ENCODE measurements at regions not wholly inside any gene's neighbourhood (a gene's known extent, or its start where the extent isn't known, plus 50 kb on each side); places are given as distances from the start of the nearest gene placed in this dataset.
A peak's percentile ranks its signal among the peaks of the same experiment; 100 is the strongest.

GRCh38 chr1:57600424-57600823 lies 176.6 kb upstream of the DAB1 start:
- Histone ChIP-seq H3K27me3 (ENCODE audit: control insufficient read depth, insufficient read depth, low read length) (no peaks in the 10 kb centered on the region), H3K4me1 (ENCODE audit: control insufficient read depth, insufficient read depth, low read length) (peaks cover 65% of the 10 kb centered on the region), H3K9me3 (ENCODE audit: control insufficient read depth, insufficient read depth, low read depth, low read length) (no peaks in the 10 kb centered on the region), H3K36me3 (ENCODE audit: control insufficient read depth, insufficient read depth, low read length) (no peaks in the 10 kb centered on the region), H3K27ac (ENCODE audit: low read depth, low read length) (peak overlapping the region; percentile 38; the same call in 1 of the 2 replicates), H3K9ac (ENCODE audit: low read length) (peak overlapping the region; percentile 58), H3K4me3 (ENCODE audit: low read depth, low read length) (peak overlapping the region; percentile 2; the same call in 1 of the 2 replicates)

- Histone ChIP-seq H3K27me3 (ENCODE audit: control insufficient read depth, insufficient read depth, low read length) (no peaks in the 10 kb centered on the region), H3K9ac (ENCODE audit: low read length) (peak overlapping the region; percentile 58), H3K27ac (ENCODE audit: low read depth, low read length) (peak overlapping the region; percentile 43; the same call in 1 of the 2 replicates), H3K36me3 (ENCODE audit: control insufficient read depth, insufficient read depth, low read length) (no peaks in the 10 kb centered on the region), H3K4me3 (ENCODE audit: low read depth, low read length) (peak overlapping the region; percentile 2; the same call in 1 of the 2 replicates), H3K4me1 (ENCODE audit: control insufficient read depth, insufficient read depth, low read length) (peaks cover 61% of the 10 kb centered on the region), H3K9me3 (ENCODE audit: control insufficient read depth, insufficient read depth, low read depth, low read length) (no peaks in the 10 kb centered on the region)
Measured at GRCh38 chr1:57599236-57599994, 175.6 kb upstream of the DAB1 start.

GRCh38 chr1:57597036-57597435 lies 173.2 kb upstream of the DAB1 start:
- H3K4me1 ChIP-seq (ENCODE audit: control insufficient read depth, insufficient read depth, low read length), result peaks cover 52% of the 10 kb centered on the region
- H3K36me3 ChIP-seq (ENCODE audit: control insufficient read depth, insufficient read depth, low read length), result no peaks in the 10 kb centered on the region
- H3K27me3 ChIP-seq (ENCODE audit: control insufficient read depth, insufficient read depth, low read length), result no peaks in the 10 kb centered on the region
- no peaks in the 10 kb centered on the region for H3K9me3 ChIP-seq (ENCODE audit: control insufficient read depth, insufficient read depth, low read depth, low read length)
- peak overlapping the region; percentile 52 for H3K9ac ChIP-seq (ENCODE audit: low read length)
- no peak overlapping the region for H3K4me3 ChIP-seq (ENCODE audit: low read depth, low read length)
- H3K27ac ChIP-seq (ENCODE audit: low read depth, low read length), result peak overlapping the region; percentile 27; the same call in 1 of the 2 replicates

GRCh38 chr1:57594002-57594401 lies 170.1 kb upstream of the DAB1 start:
- Histone ChIP-seq H3K27ac (ENCODE audit: low read depth, low read length) (no peak overlapping the region), H3K9me3 (ENCODE audit: control insufficient read depth, insufficient read depth, low read depth, low read length) (no peaks in the 10 kb centered on the region), H3K36me3 (ENCODE audit: control insufficient read depth, insufficient read depth, low read length) (no peaks in the 10 kb centered on the region), H3K27me3 (ENCODE audit: control insufficient read depth, insufficient read depth, low read length) (no peaks in the 10 kb centered on the region), H3K4me1 (ENCODE audit: control insufficient read depth, insufficient read depth, low read length) (peaks cover 36% of the 10 kb centered on the region), H3K4me3 (ENCODE audit: low read depth, low read length) (no peak overlapping the region), H3K9ac (ENCODE audit: low read length) (no peak overlapping the region)

GRCh38 chr1:57591842-57592241 lies 168.0 kb upstream of the DAB1 start:
- H3K4me1 ChIP-seq (ENCODE audit: control insufficient read depth, insufficient read depth, low read length), result peaks cover 18% of the 10 kb centered on the region
- H3K27ac ChIP-seq (ENCODE audit: low read depth, low read length), result no peak overlapping the region
- no peak overlapping the region for H3K4me3 ChIP-seq (ENCODE audit: low read depth, low read length)
- H3K36me3 ChIP-seq (ENCODE audit: control insufficient read depth, insufficient read depth, low read length), result no peaks in the 10 kb centered on the region
- no peaks in the 10 kb centered on the region for H3K9me3 ChIP-seq (ENCODE audit: control insufficient read depth, insufficient read depth, low read depth, low read length)
- H3K9ac ChIP-seq (ENCODE audit: low read length), result no peak overlapping the region
- no peaks in the 10 kb centered on the region for H3K27me3 ChIP-seq (ENCODE audit: control insufficient read depth, insufficient read depth, low read length)

GRCh38 chr1:57590978-57591377 lies 167.1 kb upstream of the DAB1 start:
- H3K4me1 ChIP-seq (ENCODE audit: control insufficient read depth, insufficient read depth, low read length), result peaks cover 10% of the 10 kb centered on the region
- H3K27me3 ChIP-seq (ENCODE audit: control insufficient read depth, insufficient read depth, low read length), result no peaks in the 10 kb centered on the region
- H3K4me3 ChIP-seq (ENCODE audit: low read depth, low read length), result no peak overlapping the region
- no peak overlapping the region for H3K27ac ChIP-seq (ENCODE audit: low read depth, low read length)
- no peaks in the 10 kb centered on the region for H3K9me3 ChIP-seq (ENCODE audit: control insufficient read depth, insufficient read depth, low read depth, low read length)
- H3K9ac ChIP-seq (ENCODE audit: low read length), result no peak overlapping the region
- no peaks in the 10 kb centered on the region for H3K36me3 ChIP-seq (ENCODE audit: control insufficient read depth, insufficient read depth, low read length)

- H3K4me1 ChIP-seq (ENCODE audit: control insufficient read depth, insufficient read depth, low read length), result peaks cover 4% of the 10 kb centered on the region; the same call in 1 of the 2 replicates
- H3K9ac ChIP-seq (ENCODE audit: low read length), result no peak overlapping the region
- no peaks in the 10 kb centered on the region for H3K27me3 ChIP-seq (ENCODE audit: control insufficient read depth, insufficient read depth, low read length)
- no peak overlapping the region for H3K4me3 ChIP-seq (ENCODE audit: low read depth, low read length)
- H3K9me3 ChIP-seq (ENCODE audit: control insufficient read depth, insufficient read depth, low read depth, low read length), result no peaks in the 10 kb centered on the region
- no peaks in the 10 kb centered on the region for H3K36me3 ChIP-seq (ENCODE audit: control insufficient read depth, insufficient read depth, low read length)
- H3K27ac ChIP-seq (ENCODE audit: low read depth, low read length), result no peak overlapping the region
Measured at GRCh38 chr1:57586842-57587241, 163.0 kb upstream of the DAB1 start.

GRCh38 chr1:57578680-57579079 lies 154.8 kb upstream of the DAB1 start:
- Histone ChIP-seq H3K4me3 (ENCODE audit: low read depth, low read length) (no peak overlapping the region), H3K4me1 (ENCODE audit: control insufficient read depth, insufficient read depth, low read length) (no peaks in the 10 kb centered on the region), H3K9ac (ENCODE audit: low read length) (no peak overlapping the region), H3K27me3 (ENCODE audit: control insufficient read depth, insufficient read depth, low read length) (no peaks in the 10 kb centered on the region), H3K36me3 (ENCODE audit: control insufficient read depth, insufficient read depth, low read length) (no peaks in the 10 kb centered on the region), H3K27ac (ENCODE audit: low read depth, low read length) (no peak overlapping the region), H3K9me3 (ENCODE audit: control insufficient read depth, insufficient read depth, low read depth, low read length) (no peaks in the 10 kb centered on the region)

- Histone ChIP-seq H3K9me3 (ENCODE audit: control insufficient read depth, insufficient read depth, low read depth, low read length) (no peaks in the 10 kb centered on the region), H3K9ac (ENCODE audit: low read length) (no peak overlapping the region), H3K4me3 (ENCODE audit: low read depth, low read length) (no peak overlapping the region), H3K36me3 (ENCODE audit: control insufficient read depth, insufficient read depth, low read length) (no peaks in the 10 kb centered on the region), H3K27ac (ENCODE audit: low read depth, low read length) (no peak overlapping the region), H3K4me1 (ENCODE audit: control insufficient read depth, insufficient read depth, low read length) (no peaks in the 10 kb centered on the region), H3K27me3 (ENCODE audit: control insufficient read depth, insufficient read depth, low read length) (no peaks in the 10 kb centered on the region)
Measured at GRCh38 chr1:57578099-57578498, 154.2 kb upstream of the DAB1 start.

- H3K4me3 ChIP-seq (ENCODE audit: low read depth, low read length), result no peak overlapping the region
- no peaks in the 10 kb centered on the region for H3K27me3 ChIP-seq (ENCODE audit: control insufficient read depth, insufficient read depth, low read length)
Measured at GRCh38 chr1:57576756-57577155, 152.9 kb upstream of the DAB1 start.

GRCh38 chr1:57572016-57572415 lies 148.2 kb upstream of the DAB1 start:
- Histone ChIP-seq H3K4me1 (ENCODE audit: control insufficient read depth, insufficient read depth, low read length) (no peaks in the 10 kb centered on the region), H3K9me3 (ENCODE audit: control insufficient read depth, insufficient read depth, low read depth, low read length) (peaks cover 5% of the 10 kb centered on the region; the same call in 1 of the 2 replicates), H3K27ac (ENCODE audit: low read depth, low read length) (no peak overlapping the region), H3K27me3 (ENCODE audit: control insufficient read depth, insufficient read depth, low read length) (no peaks in the 10 kb centered on the region), H3K36me3 (ENCODE audit: control insufficient read depth, insufficient read depth, low read length) (no peaks in the 10 kb centered on the region), H3K9ac (ENCODE audit: low read length) (no peak overlapping the region), H3K4me3 (ENCODE audit: low read depth, low read length) (no peak overlapping the region)

More at GRCh38 chr1:57576756-57577155, 152.9 kb upstream of the DAB1 start:
- Histone ChIP-seq H3K9ac (ENCODE audit: low read length) (no peak overlapping the region), H3K27ac (ENCODE audit: low read depth, low read length) (no peak overlapping the region), H3K4me1 (ENCODE audit: control insufficient read depth, insufficient read depth, low read length) (no peaks in the 10 kb centered on the region), H3K9me3 (ENCODE audit: control insufficient read depth, insufficient read depth, low read depth, low read length) (no peaks in the 10 kb centered on the region), H3K36me3 (ENCODE audit: control insufficient read depth, insufficient read depth, low read length) (no peaks in the 10 kb centered on the region)

Measured in HUES6 (cell line).